ENCODE measurements at regions not wholly inside any gene's neighbourhood (a gene's known extent, or its start where the extent isn't known, plus 50 kb on each side); places are given as distances from the start of the nearest gene placed in this dataset.
"Not testable (repeated sequence)": the region's sequence is repeated elsewhere in the genome, so short reads cannot be mapped to it uniquely, and the experiment has no call there.

GRCh38 chr5:36403632-36404311 is 102.1 kb upstream of the RANBP3L start:
- no peak for DNase-seq (ENCODE audit: low spot score)
- in situ Hi-C loops (cut with MboI; ENCODE audit: low sequenced_read_pairs, unreplicated experiment) = no loop called here
- no peak for TF ChIP-seq CTCF (IDR thresholded peaks at IDR 0.05; ENCODE audit: borderline replicate concordance, control extremely low read depth, extremely low read depth, insufficient read depth, missing control alignments)

GRCh38 chr5:36406023-36406422 is 104.3 kb upstream of the RANBP3L start:
- DNase-seq (ENCODE audit: low spot score) = no peak
- in situ Hi-C loops (cut with MboI; ENCODE audit: low sequenced_read_pairs, unreplicated experiment) = no loop called here
- no peak for TF ChIP-seq CTCF (IDR thresholded peaks at IDR 0.05; ENCODE audit: borderline replicate concordance, control extremely low read depth, extremely low read depth, insufficient read depth, missing control alignments)

GRCh38 chr5:36407396-36407795 is 105.7 kb upstream of the RANBP3L start:
- TF ChIP-seq CTCF (IDR thresholded peaks at IDR 0.05; ENCODE audit: borderline replicate concordance, control extremely low read depth, extremely low read depth, insufficient read depth, missing control alignments) = no peak
- DNase-seq (ENCODE audit: low spot score) = no peak
- in situ Hi-C loops (cut with MboI; ENCODE audit: low sequenced_read_pairs, unreplicated experiment) = no loop called here

DNA sequence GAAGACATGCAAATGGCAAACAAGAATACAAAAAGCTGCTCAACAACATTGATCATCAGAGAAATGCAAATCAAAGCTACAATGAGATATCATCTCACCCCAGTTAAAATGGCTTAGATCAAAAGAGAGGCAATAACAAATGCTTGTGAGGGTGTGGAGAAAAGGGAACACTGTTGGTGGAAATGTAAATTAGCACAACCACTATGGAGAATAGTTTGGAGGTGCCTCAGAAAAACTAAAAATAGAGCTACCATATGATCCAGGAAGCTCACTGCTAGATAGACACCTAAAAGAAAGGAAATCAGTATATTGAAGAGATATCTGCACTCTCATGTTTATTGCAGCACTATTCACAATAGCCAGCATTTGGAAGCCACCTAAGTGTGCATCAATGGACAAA is 108.0 kb upstream of the RANBP3L start:
- not testable (repeated sequence) for DNase-seq (ENCODE audit: low spot score)
- in situ Hi-C loops (cut with MboI; ENCODE audit: low sequenced_read_pairs, unreplicated experiment) = loop anchor here (10.0 kb wide), 1 partner anchor 285 kb away; no protein-coding TSS in a partner anchor

- in situ Hi-C loops (cut with MboI; ENCODE audit: low sequenced_read_pairs, unreplicated experiment) = loop anchor here (10.0 kb wide), 1 partner anchor 284 kb away; no protein-coding TSS in a partner anchor
- not testable (repeated sequence) for DNase-seq (ENCODE audit: low spot score)
These were observed 109.0 kb upstream of the RANBP3L start for GRCh38 chr5:36410672-36411071.

GRCh38 chr5:36414869-36415282 is 113.2 kb upstream of the RANBP3L start:
- no peak for DNase-seq (ENCODE audit: low spot score)
- in situ Hi-C loops (cut with MboI; ENCODE audit: low sequenced_read_pairs, unreplicated experiment) = loop anchor here (10.0 kb wide), 1 partner anchor 280 kb away; no protein-coding TSS in a partner anchor
- TF ChIP-seq CTCF (IDR thresholded peaks at IDR 0.05; ENCODE audit: borderline replicate concordance, control extremely low read depth, extremely low read depth, insufficient read depth, missing control alignments) = peak; percentile 5

DNA sequence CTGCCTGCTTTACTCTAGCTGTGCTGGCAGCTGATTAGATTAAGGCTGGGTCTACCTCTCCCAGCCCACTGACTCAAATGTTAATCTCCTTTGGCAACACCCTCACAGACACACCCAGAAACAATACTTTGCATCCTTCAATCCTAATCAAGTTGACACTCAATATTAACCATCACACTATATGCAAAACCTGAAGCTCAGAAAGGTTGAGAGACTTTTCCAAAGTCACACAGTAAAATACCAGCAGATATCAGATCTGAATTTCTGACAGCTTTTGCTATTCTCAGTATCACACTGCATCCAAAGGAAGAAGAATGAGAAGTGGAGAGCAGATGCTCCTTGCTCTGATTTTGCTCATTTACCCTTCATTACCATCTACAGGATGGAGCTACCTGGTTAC is 114.9 kb upstream of the RANBP3L start:
- TF ChIP-seq CTCF (IDR thresholded peaks at IDR 0.05; ENCODE audit: borderline replicate concordance, control extremely low read depth, extremely low read depth, insufficient read depth, missing control alignments) = no peak
- no peak for DNase-seq (ENCODE audit: low spot score)
- in situ Hi-C loops (cut with MboI; ENCODE audit: low sequenced_read_pairs, unreplicated experiment) = loop anchor here (10.0 kb wide), 1 partner anchor 278 kb away; no protein-coding TSS in a partner anchor

Data from GM13976 (cell line).